GM21825 (cell line): ENCODE measurements at regions not wholly inside any gene's neighbourhood (a gene's known extent, or its start where the extent isn't known, plus 50 kb on each side); places are given as distances from the start of the nearest gene placed in this dataset.
"Not testable (repeated sequence)": the region's sequence is repeated elsewhere in the genome, so short reads cannot be mapped to it uniquely, and the experiment has no call there.

Experiments used
- ATAC-seq: cut with Tn5 transposase; IDR thresholded peaks from one replicate; pipeline ENCODE4 v1.9.1; 2021; ENCODE audit warnings: mild to moderate bottlenecking, moderate library complexity; ENCODE audit not compliant: unreplicated experiment

GRCh38 chr10:53357587-53357986, 585.0 kb upstream of the MBL2 start:
- ATAC-seq, result no peak

GRCh38 chr10:53356616-53357349, 584.2 kb upstream of the MBL2 start:
- no peak for ATAC-seq

GRCh38 chr10:53342531-53342930, 569.9 kb upstream of the MBL2 start:
- ATAC-seq, result not testable (repeated sequence)

- not testable (repeated sequence) for ATAC-seq
Observed at GRCh38 chr10:53338199-53338598, 565.6 kb upstream of the MBL2 start.

GRCh38 chr10:53335803-53336422, 563.3 kb upstream of the MBL2 start:
- not testable (repeated sequence) for ATAC-seq

GRCh38 chr10:53331460-53331859, 558.9 kb upstream of the MBL2 start:
- ATAC-seq, result no peak

GRCh38 chr10:53326401-53327305, 554.1 kb upstream of the MBL2 start:
- ATAC-seq, result not testable (repeated sequence)

GRCh38 chr10:53325066-53325465, 552.5 kb upstream of the MBL2 start:
- no peak for ATAC-seq

GRCh38 chr10:53315709-53316108, 543.1 kb upstream of the MBL2 start:
- no peak for ATAC-seq

GRCh38 chr10:53314876-53315275, 542.3 kb upstream of the MBL2 start:
- ATAC-seq, result no peak

- no peak for ATAC-seq
Observed at GRCh38 chr10:53298443-53298842, 525.9 kb upstream of the MBL2 start.

GRCh38 chr10:53284615-53285182, 512.1 kb upstream of the MBL2 start:
- no peak for ATAC-seq

- no peak for ATAC-seq
Observed at GRCh38 chr10:53276797-53277196, 504.2 kb upstream of the MBL2 start.

GRCh38 chr10:53269482-53269881, 496.9 kb upstream of the MBL2 start:
- no peak for ATAC-seq

GRCh38 chr10:53260213-53260612, 487.6 kb upstream of the MBL2 start:
- ATAC-seq, result no peak

- no peak for ATAC-seq
Observed at GRCh38 chr10:53256623-53257022, 484.0 kb upstream of the MBL2 start.

GRCh38 chr10:53255661-53256205, 483.1 kb upstream of the MBL2 start:
- ATAC-seq, result no peak

- no peak for ATAC-seq
Observed at GRCh38 chr10:53253221-53253620, 480.6 kb upstream of the MBL2 start.

- no peak for ATAC-seq
Observed at GRCh38 chr10:53239873-53240272, 467.3 kb upstream of the MBL2 start.

- ATAC-seq, result no peak
Observed at GRCh38 chr10:53236941-53237340, 464.4 kb upstream of the MBL2 start.

- no peak for ATAC-seq
Observed at GRCh38 chr10:53233749-53234148, 461.2 kb upstream of the MBL2 start.
